Keratinocyte (primary cell): ENCODE measurements at regions not wholly inside any gene's neighbourhood (a gene's known extent, or its start where the extent isn't known, plus 50 kb on each side); places are given as distances from the start of the nearest gene placed in this dataset.

ENCODE experiments used
- DNase-seq: peaks from one replicate; pipeline ENCODE4 v3.0.0-alpha.2; 2011; ENCODE audit warnings: low read depth, missing footprints, low spot score
- FAIRE-seq: peaks from 2 replicates; lab custom pipeline; 2011; peaks lifted over from hg19 to GRCh38; lab: Jason Lieb, UNC
- H2AFZ ChIP-seq: 2 replicates; pipeline ENCODE4 v1.6.0; 2012; ENCODE audit warnings: low read length, control low read depth, inconsistent platforms; ENCODE audit not compliant: control insufficient read depth
- H3K27ac ChIP-seq: 2 replicates; pipeline ENCODE4 v1.5.1; 2011; ENCODE audit warnings: low read length; ENCODE audit not compliant: control insufficient read depth, insufficient read depth
- H3K27me3 ChIP-seq: 3 replicates; pipeline ENCODE4 v1.6.0; 2011; ENCODE audit warnings: low read length; ENCODE audit not compliant: control insufficient read depth, insufficient read depth; ENCODE audit errors: extremely low read depth
- H3K36me3 ChIP-seq, 2 experiments: 2 replicates in 1 of 2; 3 replicates in 1 of 2; pipeline ENCODE4 v1.5.1; 2011; ENCODE audit warnings: low read length in 2 of 2, mild to moderate bottlenecking in 1 of 2; ENCODE audit not compliant: control insufficient read depth in 2 of 2, insufficient read depth in 2 of 2; ENCODE audit errors: extremely low read depth in 1 of 2
- H3K4me1 ChIP-seq: 3 replicates; pipeline ENCODE4 v1.5.1; 2011; ENCODE audit warnings: low read length; ENCODE audit not compliant: control insufficient read depth, insufficient read depth; ENCODE audit errors: extremely low read depth
- H3K4me2 ChIP-seq: 3 replicates; pipeline ENCODE4 v1.6.0; 2011; ENCODE audit warnings: low read depth, low read length; ENCODE audit not compliant: control insufficient read depth, insufficient read depth; ENCODE audit errors: extremely low read depth
- H3K4me3 ChIP-seq, 3 experiments: fragments of 200-600 bp in 1 of 3; sonication (generic) in 1 of 3; 2 replicates in 2 of 3; 3 replicates in 1 of 3; pipeline ENCODE4 v1.5.1; 2011 to 2016; ENCODE audit warnings: low read length in 3 of 3, mild to moderate bottlenecking in 3 of 3, control low read depth in 2 of 3, inconsistent platforms in 1 of 3, low read depth in 1 of 3, mixed read lengths in 1 of 3, mixed run types in 1 of 3, moderate library complexity in 1 of 3; ENCODE audit not compliant: control insufficient read depth in 2 of 3, insufficient read depth in 2 of 3; ENCODE audit errors: extremely low read depth in 1 of 3
- H3K79me2 ChIP-seq: 2 replicates; pipeline ENCODE4 v1.6.0; 2012; ENCODE audit warnings: low read length; ENCODE audit not compliant: control insufficient read depth, insufficient read depth
- H3K9ac ChIP-seq: 3 replicates; pipeline ENCODE4 v1.6.0; 2011; ENCODE audit warnings: low read length; ENCODE audit not compliant: control insufficient read depth, insufficient read depth; ENCODE audit errors: extremely low read depth
- H3K9me1 ChIP-seq: 3 replicates; pipeline ENCODE4 v1.6.0; 2011; ENCODE audit warnings: low read length; ENCODE audit not compliant: control insufficient read depth, insufficient read depth; ENCODE audit errors: extremely low read depth
- H3K9me3 ChIP-seq: 2 replicates; pipeline ENCODE4 v1.5.1; 2012; ENCODE audit warnings: low read depth, low read length; ENCODE audit not compliant: control insufficient read depth
- H4K20me1 ChIP-seq: 3 replicates; pipeline ENCODE4 v1.6.0; 2011; ENCODE audit warnings: low read length; ENCODE audit not compliant: control insufficient read depth, insufficient read depth; ENCODE audit errors: extremely low read depth
- CTCF ChIP-seq, 3 experiments: IDR thresholded peaks in 1 of 3; conservative IDR thresholded peaks in 1 of 3; optimal IDR thresholded peaks in 1 of 3; 2 replicates in 2 of 3; 3 replicates in 1 of 3; pipeline versions ENCODE3 to v1.5.1; 2011; ENCODE audit warnings: low read length in 3 of 3, mild to moderate bottlenecking in 3 of 3, moderate library complexity in 2 of 3, control low read depth in 1 of 3, inconsistent platforms in 1 of 3; ENCODE audit not compliant: insufficient read depth in 2 of 3; ENCODE audit errors: extremely low read depth in 1 of 3
- EZH2 ChIP-seq: IDR thresholded peaks from one replicate; pipeline ENCODE4 v1.6.1; 2012; ENCODE audit warnings: inconsistent platforms, mild to moderate bottlenecking, low read length, moderate library complexity
- dilution Hi-C: fragments of 300-500 bp; cut with MboI; formaldehyde crosslinking; loops from one replicate; pipeline ENCODE4 v1.7.0; 2020; ENCODE audit warnings: low sequenced_read_pairs; ENCODE audit not compliant: extremely low pct_ligation_motif_present

GRCh38 chr14:38127784-38128183 is 79.9 kb upstream of the SSTR1 start:
- TF ChIP-seq EZH2 (no peak), CTCF (optimal IDR thresholded peaks at IDR 0.05 in 1 of 3, IDR thresholded peaks at IDR 0.05 in 1 of 3, conservative IDR thresholded peaks at IDR 0.05 in 1 of 3; ENCODE audit: extremely low read depth in 1 of 3, insufficient read depth in 2 of 3, low read length in 3 of 3) (no peak)
- dilution Hi-C loops = no loop called here
- H3K36me3 ChIP-seq = no peaks in the 10 kb centered on the region
- no peaks in the 10 kb centered on the region for H3K27me3 ChIP-seq
- no peak overlapping the region for H3K9ac ChIP-seq
- no peak for FAIRE-seq
- no peaks in the 10 kb centered on the region for H3K9me1 ChIP-seq
- H3K9me3 ChIP-seq = no peaks in the 10 kb centered on the region
- H3K27ac ChIP-seq = no peak overlapping the region
- no peak overlapping the region for H3K4me3 ChIP-seq
- H3K4me2 ChIP-seq = no peak overlapping the region
- DNase-seq = no peak
- H3K4me1 ChIP-seq = peaks cover under 1% of the 10 kb centered on the region
- no peaks in the 10 kb centered on the region for H4K20me1 ChIP-seq
- no peaks in the 10 kb centered on the region for H3K79me2 ChIP-seq
- H2AFZ ChIP-seq = no peak overlapping the region

- H3K36me3 ChIP-seq = no peaks in the 10 kb centered on the region
- dilution Hi-C loops = no loop called here
- TF ChIP-seq CTCF (optimal IDR thresholded peaks at IDR 0.05 in 1 of 3, IDR thresholded peaks at IDR 0.05 in 1 of 3, conservative IDR thresholded peaks at IDR 0.05 in 1 of 3; ENCODE audit: extremely low read depth in 1 of 3, insufficient read depth in 2 of 3, low read length in 3 of 3) (no peak), EZH2 (no peak)
- no peaks in the 10 kb centered on the region for H3K9me3 ChIP-seq
- H2AFZ ChIP-seq = no peak overlapping the region
- no peaks in the 10 kb centered on the region for H3K4me1 ChIP-seq
- H3K79me2 ChIP-seq = no peaks in the 10 kb centered on the region
- no peaks in the 10 kb centered on the region for H3K9me1 ChIP-seq
- no peak overlapping the region for H3K4me3 ChIP-seq
- no peak overlapping the region for H3K27ac ChIP-seq
- DNase-seq = no peak
- no peak for FAIRE-seq
- H3K4me2 ChIP-seq = no peak overlapping the region
- H3K27me3 ChIP-seq = no peaks in the 10 kb centered on the region
- no peak overlapping the region for H3K9ac ChIP-seq
- no peaks in the 10 kb centered on the region for H4K20me1 ChIP-seq
Measured at GRCh38 chr14:38128640-38129039, 79.1 kb upstream of the SSTR1 start.
